HT1080 (cell line): ENCODE measurements at regions not wholly inside any gene's neighbourhood (a gene's known extent, or its start where the extent isn't known, plus 50 kb on each side); places are given as distances from the start of the nearest gene placed in this dataset.
"Not testable (repeated sequence)": the region's sequence is repeated elsewhere in the genome, so short reads cannot be mapped to it uniquely, and the experiment has no call there.

Experiments
- DNase-seq: peaks from one replicate; pipeline ENCODE4 v3.0.0-alpha.2; 2015; ENCODE audit warnings: low read depth

DNA sequence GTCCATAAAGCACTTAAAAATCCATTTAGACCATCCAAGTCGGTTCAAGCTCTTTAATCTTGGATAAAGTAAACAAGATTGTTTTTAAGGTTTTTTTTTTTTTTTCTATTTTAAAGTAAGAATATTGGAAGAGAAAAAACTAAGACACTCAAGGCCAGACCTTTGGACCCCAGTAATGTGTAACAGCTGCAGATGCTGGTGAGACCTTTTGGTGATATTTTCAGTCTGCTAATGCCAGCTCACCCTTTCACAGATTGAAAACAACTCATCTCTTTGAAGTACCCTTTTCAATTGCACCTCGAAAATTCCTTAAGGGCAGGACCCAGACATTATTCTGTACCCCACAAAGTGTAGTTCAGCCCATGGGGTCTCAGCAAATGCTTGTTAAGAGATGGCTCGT lies 260.7 kb upstream of the CTNNB1 start:
- no peak for DNase-seq

DNA sequence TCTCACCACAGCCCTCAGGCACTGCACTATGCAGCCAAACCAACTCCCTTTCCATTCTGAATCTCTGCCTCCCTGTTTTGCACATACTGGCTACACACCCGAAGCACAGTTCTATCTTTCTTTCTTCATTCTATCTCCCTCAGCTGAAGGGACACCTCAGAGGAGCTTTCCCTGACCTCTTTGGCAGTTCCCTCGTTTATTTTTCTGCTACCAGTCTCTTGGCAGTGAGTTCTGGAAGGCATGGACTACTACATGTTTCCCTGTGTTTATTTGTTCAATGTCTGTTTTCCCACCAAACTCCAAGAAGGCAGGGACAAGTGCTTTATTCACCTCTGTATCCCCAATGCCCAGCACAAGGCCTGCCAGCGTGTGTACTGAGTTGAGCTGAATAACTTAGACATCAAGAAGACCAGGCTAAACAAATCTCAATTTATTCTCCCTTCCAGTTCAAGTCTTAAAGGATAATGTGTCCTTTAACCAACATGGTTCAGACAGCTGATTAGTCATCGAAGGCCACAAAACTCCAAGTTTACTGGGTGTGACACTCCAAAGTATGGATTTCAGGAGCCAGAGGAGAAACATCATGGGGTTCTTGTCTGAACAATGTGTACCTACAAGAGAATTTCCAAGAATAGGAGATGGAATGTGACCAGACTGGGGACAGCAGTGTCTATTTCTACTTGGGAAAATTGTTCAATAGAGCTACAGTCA lies 260.1 kb upstream of the CTNNB1 start:
- no peak for DNase-seq

DNA sequence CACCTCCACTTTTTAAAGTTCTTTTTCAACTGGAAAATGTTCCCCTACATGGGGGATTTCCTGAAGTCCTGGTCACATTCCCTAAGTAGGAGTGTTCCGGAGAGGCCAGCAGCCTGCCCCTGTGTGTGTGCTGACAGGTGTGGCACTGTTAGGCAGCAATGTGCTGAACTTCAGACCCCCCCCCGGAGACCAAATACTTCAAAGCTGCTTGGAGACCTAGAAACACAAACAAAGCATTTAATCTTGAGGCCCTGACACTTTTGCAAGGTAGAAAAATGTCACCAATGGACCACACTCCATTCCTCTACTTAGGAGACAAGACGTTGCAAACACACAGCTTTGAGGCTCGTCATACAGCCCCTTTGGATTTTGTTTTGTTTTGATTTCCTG lies 259.6 kb upstream of the CTNNB1 start:
- no peak for DNase-seq

DNA sequence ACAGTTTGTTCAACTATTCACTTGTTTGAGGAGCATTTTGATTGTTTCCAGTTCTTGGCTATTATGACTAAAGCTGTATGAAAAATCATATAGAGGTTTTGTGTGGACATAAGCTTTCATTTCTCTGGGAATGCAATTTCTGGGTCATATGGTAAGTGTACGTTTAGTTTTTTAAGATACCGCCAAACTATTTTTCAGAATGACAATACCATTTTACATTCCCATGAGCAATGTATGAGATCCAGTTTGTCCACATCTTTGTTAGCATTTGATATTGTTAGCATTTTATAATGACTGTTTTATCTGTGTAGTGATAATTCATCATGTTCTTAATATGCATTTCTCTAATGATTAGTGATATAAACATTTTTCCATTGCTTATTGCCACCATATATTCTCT lies 258.7 kb upstream of the CTNNB1 start:
- no peak for DNase-seq

DNA sequence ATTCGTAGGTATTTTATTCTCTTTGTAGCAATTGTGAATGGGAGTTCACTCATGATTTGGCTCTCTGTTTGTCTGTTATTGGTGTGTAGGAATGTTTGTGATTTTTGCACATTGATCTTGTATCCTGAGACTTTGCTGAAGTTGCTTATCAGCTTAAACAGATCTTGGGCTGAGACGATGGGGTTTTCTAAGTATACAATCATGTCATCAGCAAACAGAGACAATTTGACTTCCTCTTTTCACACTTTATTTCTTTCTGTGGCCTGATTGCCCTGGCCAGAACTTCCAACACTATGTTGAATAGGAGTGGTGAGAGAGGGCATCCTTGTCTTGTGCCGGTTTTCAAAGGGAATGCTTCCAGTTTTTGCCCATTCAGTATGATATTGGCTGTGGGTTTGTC lies 252.3 kb upstream of the CTNNB1 start:
- not testable (repeated sequence) for DNase-seq

DNA sequence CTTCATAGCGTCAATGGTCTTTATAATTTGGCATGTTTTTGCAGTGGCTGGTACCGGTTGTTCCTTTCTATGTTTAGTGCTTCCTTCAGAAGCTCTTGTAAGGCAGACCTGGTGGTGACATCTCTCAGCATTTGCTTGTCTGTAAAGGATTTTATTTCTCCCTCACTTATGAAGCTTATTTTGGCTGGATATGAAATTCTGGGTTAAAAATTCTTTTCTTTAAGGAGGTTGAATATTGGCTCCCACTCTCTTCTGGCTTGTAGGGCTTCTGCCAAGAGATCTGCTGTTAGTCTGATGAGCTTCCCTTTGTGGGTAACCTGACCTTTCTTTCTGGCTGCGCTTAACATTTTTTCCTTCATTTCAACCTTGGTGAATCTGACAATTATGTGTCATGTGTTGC lies 250.0 kb upstream of the CTNNB1 start:
- not testable (repeated sequence) for DNase-seq

DNA sequence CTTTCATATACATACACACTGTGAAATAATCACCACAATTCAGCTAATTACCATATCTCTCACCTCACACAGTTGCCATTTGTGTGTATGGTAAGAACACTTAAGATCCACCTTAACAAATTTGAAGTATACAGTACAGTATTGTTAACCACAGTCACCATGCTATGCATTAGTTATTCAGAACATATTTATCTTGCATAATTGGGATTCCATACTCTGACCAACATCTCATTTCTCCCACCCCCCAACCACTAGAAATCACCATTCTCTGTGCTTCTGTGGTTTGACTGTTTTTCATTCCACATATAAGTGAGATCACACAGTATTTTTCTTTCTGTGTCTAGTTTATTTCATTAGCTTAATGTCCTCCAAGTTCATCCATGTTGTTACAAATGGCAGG lies 247.7 kb upstream of the CTNNB1 start:
- DNase-seq = no peak

DNA sequence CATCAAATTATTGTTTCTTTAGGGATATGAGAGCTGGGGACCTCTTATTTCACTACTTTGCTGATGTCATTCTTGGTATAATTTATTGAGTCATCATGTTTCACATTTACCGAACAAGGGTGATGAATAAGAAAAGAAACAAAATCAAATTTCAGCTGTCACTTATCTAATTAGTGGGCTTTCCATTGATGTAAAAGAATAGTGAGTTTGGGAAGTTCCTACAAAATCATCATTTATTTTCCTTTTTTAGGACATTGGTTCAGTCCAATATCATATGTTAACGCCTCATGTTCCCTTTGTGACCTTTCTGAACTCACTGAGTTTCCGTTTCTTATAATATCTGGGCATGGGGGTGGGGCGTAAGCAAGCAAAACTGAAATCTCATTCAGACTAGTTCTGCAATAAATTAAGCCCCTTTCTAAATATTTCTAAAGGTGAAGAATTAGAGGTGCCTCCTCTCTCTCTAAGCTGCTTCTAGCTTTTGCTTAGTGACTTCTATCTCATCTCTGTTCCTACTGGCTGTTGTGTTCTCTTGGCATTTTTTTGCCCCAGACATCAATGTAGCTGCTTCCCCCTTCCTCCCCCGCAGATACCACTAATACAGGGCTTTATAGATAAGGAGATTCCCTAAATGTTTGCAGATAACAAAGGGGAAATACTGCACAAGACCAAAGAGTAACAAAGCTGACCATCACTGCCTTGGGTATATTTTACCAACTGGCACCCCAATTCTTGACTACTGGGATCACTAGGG lies 238.0 kb upstream of the CTNNB1 start:
- no peak for DNase-seq

DNA sequence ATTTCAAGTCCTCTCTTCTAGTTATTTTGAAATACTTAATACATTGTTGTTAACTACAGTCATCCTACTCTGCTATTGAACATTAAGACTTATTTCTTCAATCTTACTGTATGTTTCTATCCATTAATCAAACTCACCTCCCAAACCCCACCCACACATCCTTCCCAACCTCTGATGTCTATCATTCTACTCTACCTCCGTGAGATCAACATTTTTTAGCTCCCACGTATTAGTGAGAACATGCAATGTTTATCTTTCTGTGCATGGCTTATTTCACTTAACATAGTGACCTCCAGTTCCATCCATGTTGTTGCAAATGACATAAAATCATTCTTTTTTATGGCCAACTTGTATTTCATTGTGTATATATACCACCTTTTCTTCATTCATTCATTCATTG lies 236.6 kb upstream of the CTNNB1 start:
- no peak for DNase-seq

DNA sequence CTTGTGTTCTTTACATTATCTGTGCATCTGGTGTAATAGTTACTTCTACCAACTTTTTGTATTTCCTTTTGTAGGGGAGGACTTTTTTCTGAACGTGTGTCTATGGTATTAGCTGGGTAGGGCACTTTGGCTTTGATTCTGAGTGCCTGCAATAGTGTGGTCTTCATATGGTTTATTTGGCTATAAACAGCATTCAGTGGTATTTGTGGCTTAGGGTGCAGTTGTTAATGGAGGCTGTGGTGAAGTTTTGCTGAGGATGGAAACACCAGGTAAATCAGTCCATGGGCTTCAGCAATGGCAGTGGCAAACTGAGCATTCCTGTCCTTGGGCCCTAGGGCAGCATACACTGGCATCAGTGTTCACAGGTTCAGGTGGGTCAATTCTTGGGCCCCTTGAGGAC lies 230.6 kb upstream of the CTNNB1 start:
- DNase-seq = no peak

DNA sequence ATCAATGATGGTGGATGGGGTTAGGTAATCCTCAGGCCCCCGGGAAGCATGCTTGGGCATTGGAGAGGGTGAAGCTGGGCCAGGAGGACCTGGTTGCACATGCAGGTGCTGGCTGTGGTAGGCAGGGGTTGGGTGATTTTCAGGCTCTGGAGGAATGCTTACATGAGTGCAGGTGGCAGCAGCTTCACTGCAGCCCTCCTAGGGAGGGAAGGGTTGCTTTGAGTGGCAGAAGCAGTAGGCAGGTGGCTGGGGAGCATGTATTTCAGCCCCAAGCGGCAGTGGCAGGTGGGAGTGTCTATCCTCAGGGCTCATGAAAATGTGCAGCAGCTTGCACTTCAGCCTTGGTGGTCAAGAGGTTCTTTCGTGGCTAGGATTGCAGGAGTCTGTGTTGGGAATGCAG lies 230.0 kb upstream of the CTNNB1 start:
- no peak for DNase-seq

DNA sequence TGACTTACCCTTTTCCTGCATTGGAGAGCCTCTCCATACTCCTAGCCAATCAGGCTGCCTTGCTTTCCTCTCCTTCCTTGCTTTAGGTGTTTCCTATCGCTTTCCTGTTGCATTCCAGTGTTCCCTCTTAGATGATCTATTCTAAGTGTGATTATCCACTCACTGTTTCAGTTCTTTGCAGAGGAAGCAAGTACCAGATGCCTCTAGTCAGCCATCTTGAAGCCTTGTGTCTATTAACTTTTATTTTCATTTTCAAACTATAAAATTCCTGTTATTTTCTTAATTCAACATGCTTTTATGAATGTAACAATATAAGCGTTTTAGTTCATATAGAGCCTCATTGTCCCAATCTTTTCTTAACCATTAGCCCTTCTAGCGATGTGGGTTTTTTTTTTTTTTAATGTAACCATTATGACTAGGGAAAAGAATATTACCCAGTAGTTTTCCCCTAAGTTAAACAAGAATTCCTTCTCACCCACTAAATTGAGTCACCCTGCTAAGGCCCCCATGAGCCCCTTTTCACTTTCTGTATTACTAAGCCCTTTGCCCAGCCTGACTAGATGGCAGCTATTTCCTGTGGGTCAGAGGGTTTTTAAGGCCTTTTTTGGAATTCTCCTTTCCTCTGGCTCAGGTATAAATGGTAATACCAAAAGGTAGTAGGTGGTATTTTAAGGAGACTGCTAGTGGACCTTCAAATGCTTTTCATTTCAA lies 229.4 kb upstream of the CTNNB1 start:
- peak; percentile 42 for DNase-seq

DNA sequence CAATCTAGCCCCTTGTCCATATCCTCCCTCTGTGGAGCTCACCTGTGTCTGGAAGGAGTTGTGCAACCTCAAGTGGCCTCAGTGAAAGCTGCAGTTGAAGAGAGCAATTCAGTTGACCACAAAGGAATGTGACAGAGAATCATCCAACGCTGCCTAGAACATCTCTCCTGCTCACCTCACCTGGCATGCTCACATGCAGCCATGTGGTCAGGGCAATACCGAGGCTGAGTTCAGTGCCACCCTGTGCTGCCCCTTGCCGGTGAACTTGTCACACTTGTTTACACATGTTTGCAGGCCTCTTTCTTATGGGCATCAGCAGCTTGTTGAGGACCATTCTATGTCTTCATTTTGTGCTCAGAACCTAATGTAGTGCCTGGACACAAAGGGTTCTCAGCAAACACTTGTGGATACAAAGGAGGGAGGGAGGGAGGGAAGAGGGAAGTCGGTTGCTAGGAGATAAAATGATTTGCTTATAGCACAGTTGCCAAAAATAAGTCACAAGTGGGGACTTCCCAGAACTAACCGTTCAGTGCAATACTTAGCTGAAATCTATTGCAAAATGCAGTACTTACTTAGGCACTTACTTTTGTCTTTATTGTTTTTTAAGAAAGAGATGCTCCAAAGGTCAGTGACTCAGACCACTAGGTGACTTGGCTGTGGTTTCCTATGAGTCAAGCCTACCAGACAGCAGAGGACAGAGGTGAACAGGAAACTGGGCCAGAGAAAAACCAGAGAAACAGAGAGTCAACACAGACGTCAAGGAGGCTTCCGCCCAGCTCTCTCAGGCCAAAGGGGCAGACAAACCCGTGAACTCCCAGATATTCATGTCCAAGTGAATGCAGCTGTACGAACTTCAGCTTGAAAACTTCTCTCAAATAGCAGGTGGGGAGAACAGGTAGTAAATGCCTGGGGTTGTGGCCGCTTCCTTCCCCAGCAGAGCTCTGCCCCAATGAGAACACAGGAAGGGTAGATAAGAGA lies 227.8 kb upstream of the CTNNB1 start:
- peak; percentile 99 for DNase-seq

DNA sequence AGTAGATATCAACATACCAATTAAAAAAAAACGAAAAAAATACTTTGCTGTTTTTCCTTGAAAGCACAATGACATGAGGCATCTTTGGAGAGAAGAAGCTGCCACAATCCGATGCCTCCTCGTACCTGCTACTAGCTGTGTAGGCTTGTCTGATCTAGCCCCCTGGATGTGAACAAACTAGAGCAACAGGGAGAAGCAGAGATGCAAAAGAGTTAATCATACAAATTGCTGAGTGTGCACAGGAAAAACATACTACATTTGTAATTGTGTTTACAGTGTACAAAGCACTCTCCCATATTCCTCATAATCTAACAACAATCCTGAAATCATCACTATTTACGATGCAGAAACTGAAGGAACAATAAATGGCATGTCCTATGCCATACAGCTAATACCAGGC lies 227.0 kb upstream of the CTNNB1 start:
- no peak for DNase-seq

DNA sequence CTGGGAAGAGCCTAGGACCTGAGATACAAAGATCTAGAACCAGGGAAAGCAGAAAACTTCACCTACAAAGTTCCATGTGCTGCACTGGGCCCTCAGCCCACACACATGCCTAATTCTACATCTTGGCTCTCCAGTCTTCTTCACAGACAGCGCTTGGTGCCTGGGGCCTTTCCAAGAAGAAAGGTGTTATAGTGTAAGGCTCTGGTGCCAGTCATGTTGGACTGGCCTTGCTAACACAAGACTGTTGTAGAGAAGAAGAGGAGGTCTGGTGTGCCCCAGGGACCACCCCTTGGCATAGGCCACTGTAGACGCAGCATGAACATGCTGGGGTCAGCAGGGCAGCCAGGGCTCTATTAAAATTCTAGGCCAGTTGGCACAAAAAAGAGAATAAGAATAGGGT lies 226.2 kb upstream of the CTNNB1 start:
- no peak for DNase-seq

DNA sequence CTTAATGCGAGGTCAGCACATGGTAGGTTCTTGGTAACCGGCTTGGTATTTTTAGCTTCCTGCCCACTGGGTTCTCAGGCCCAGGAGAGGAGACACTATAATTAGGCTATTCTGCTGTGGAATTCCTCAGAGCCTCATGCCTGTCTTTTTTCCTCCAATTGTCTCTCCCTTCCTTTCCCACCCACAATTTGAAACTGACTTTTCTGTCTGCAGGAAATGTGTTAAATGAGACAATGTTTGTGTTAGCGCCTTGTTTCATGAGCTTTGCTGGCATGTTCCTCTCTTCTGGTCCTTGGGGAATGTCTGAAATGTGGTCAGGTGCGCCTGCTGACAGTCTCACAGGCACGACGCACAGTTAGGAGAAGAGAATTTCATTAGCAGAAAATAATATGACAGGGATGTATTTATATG lies 223.6 kb upstream of the CTNNB1 start:
- DNase-seq = peak; percentile 29

DNA sequence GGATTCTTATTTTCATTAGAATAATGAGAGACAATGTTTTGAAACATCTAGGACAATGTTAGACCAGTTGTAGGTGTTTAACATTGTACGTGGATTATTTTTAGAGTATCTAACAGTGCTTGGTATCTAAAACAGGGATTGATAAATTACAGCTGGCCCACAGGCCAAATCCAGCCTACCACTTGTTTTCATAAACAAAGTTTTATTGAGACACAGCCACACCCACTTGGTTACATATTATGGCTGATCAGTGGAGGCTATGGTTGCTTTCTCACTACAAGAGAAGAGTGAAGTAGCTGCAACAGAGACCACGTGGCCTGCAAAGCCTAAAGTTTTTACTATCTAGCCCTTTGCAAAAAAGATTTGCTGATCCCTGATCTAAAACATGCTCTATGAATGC lies 223.1 kb upstream of the CTNNB1 start:
- no peak for DNase-seq

DNA sequence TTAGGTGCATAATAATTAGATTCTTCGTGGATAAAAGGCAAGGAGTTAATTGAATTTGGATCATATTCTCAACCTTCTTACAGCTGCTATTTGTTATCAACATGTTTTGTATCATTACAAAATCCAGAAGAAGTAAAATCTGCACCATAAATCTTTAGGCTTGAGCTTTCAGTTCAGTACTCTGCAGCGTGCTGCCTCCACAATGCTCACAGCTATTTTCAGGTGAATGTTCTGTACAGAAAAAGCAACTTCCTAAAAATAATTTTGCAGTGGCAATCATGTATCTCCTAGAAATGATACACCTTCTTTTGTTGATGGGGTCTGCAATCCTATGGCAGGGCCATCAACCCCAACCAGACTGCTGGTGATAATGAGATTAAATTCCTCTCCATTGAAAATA lies 220.9 kb upstream of the CTNNB1 start:
- no peak for DNase-seq

DNA sequence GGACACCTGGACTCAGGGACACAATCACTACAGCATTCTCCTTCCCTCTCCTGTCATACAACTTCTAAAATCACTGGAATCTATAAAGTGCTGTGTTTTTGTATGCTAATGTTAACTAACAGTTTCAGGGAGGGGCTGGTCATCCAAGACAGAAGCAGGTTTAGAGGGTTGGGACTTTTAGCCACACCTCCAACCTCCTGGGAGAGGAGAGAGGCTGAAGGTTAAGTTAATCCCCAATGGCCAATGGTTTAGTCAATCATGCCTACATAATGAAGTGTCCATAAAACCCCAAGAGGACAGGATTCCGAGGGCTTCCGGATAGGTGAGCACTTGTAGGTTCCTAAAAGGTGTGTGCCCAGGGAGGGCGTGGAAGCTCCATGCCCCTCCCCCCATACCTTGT lies 219.3 kb upstream of the CTNNB1 start:
- DNase-seq = no peak

DNA sequence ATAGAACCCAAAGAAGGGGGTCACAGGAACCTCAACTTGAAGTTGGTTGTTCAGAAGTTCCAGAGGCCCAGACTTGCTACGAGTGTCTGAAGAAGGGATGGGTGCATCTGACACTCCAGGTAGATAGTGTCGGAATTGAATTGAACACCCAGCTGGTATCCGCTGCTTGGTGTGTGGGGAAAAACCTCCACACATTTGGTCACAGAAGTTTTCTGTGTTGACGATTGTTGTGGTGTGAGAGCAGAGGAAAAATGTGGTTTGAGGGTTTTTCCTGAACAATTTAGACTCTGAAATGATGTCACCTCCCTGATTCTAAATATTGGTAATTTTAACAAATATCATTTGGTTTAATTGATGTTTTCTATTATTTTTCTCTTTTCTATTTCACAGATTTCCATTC lies 218.8 kb upstream of the CTNNB1 start:
- DNase-seq = no peak

DNA sequence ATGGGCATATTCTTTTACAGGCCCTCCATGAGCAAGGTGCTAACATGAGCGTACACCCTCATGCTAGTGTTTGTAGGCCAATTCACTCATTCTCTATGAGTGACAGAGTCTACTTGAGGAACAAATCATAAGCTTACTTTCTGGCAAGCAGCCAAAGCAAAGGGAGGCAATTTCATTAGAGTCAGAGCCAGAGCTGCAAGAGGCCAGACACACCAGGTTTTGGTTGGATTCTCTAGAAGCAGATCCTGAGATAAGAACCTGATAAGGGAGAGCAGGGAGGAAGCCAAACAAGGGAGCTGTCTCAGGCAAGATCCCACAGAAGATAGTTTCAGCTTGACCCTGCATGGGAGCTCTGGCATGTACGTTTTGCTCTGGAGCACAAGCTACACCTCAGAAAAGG lies 214.1 kb upstream of the CTNNB1 start:
- DNase-seq = no peak
